ENCODE measurements at regions not wholly inside any gene's neighbourhood (a gene's known extent, or its start where the extent isn't known, plus 50 kb on each side); places are given as distances from the start of the nearest gene placed in this dataset.

- TF ChIP-seq TAF1 (conservative IDR thresholded peaks at IDR 0.05) (no peak), CTCF (IDR thresholded peaks at IDR 0.05; ENCODE audit: low read depth, low read length, missing input control) (no peak), GABPA (IDR thresholded peaks at IDR 0.05 in 1 of 2, conservative IDR thresholded peaks at IDR 0.05 in 1 of 2) (no peak), REST (IDR thresholded peaks at IDR 0.05) (no peak), RAD21 (IDR thresholded peaks at IDR 0.05) (no peak), ATF3 (IDR thresholded peaks at IDR 0.05) (no peak), HNF4G (IDR thresholded peaks at IDR 0.05) (no peak), ZBTB33 (IDR thresholded peaks at IDR 0.05) (no peak), HNF4A (conservative IDR thresholded peaks at IDR 0.05) (no peak)
Observed at GRCh38 chr7:41842956-41843355, 140.1 kb upstream of the INHBA start.
